Loucy (cell line): ENCODE measurements at regions not wholly inside any gene's neighbourhood (a gene's known extent, or its start where the extent isn't known, plus 50 kb on each side); places are given as distances from the start of the nearest gene placed in this dataset.

Experiments used
- EZH2phosphoT487 ChIP-seq: fragments of 200-600 bp; IDR thresholded peaks from 2 replicates; pipeline ENCODE4 v1.6.1; 2018; ENCODE audit warnings: antibody characterized with exemption, mild to moderate bottlenecking, moderate library complexity, borderline replicate concordance
- TF ChIP-seq, protein P1 (sequence below): fragments of 200-600 bp; sonication (generic); conservative IDR thresholded peaks from 2 replicates; pipeline ENCODE4 v1.5.1; 2014; ENCODE audit warnings: mild to moderate bottlenecking, antibody characterized with exemption, low read length

DNA sequence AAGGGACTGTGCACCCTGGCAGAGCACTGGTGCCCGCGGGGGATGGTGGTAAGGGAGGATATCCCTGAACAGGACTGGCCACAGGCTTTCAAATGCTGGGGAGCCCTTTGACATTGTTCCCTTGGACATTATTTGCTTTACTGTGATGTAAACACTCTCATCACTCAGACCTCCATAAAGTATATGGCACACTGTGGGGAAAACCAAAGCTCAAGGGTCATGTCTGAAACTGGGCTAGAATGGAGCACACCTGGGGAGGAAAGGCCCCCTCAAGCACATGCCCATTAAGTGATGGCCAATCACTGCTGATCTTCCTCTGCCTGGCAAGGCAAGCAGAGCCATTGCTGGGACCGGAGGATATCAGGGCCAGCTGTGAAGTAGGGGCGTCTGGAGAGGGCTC, 60.9 kb upstream of the TENM4 start:
- TF ChIP-seq, protein P1, sequence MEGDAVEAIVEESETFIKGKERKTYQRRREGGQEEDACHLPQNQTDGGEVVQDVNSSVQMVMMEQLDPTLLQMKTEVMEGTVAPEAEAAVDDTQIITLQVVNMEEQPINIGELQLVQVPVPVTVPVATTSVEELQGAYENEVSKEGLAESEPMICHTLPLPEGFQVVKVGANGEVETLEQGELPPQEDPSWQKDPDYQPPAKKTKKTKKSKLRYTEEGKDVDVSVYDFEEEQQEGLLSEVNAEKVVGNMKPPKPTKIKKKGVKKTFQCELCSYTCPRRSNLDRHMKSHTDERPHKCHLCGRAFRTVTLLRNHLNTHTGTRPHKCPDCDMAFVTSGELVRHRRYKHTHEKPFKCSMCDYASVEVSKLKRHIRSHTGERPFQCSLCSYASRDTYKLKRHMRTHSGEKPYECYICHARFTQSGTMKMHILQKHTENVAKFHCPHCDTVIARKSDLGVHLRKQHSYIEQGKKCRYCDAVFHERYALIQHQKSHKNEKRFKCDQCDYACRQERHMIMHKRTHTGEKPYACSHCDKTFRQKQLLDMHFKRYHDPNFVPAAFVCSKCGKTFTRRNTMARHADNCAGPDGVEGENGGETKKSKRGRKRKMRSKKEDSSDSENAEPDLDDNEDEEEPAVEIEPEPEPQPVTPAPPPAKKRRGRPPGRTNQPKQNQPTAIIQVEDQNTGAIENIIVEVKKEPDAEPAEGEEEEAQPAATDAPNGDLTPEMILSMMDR, result no peak
- TF ChIP-seq EZH2phosphoT487, result no peak
